A673 (cell line): ENCODE measurements at regions not wholly inside any gene's neighbourhood (a gene's known extent, or its start where the extent isn't known, plus 50 kb on each side); places are given as distances from the start of the nearest gene placed in this dataset.

Experiments used
- CTCF ChIP-seq: fragments of 300-800, 200-600 bp; sonication (generic); conservative IDR thresholded peaks from 2 replicates; pipeline ENCODE4 v1.5.1; 2017; ENCODE audit warnings: low read depth, mild to moderate bottlenecking, antibody characterized with exemption, low read length, moderate library complexity, mixed read lengths
- EZH2 ChIP-seq: fragments of 200-600 bp; sonication (generic); IDR thresholded peaks from 2 replicates; pipeline ENCODE4 v1.6.1; 2017; ENCODE audit warnings: borderline replicate concordance, low read depth, mild to moderate bottlenecking, mixed read lengths, antibody characterized with exemption, low read length; ENCODE audit not compliant: poor library complexity, severe bottlenecking

DNA sequence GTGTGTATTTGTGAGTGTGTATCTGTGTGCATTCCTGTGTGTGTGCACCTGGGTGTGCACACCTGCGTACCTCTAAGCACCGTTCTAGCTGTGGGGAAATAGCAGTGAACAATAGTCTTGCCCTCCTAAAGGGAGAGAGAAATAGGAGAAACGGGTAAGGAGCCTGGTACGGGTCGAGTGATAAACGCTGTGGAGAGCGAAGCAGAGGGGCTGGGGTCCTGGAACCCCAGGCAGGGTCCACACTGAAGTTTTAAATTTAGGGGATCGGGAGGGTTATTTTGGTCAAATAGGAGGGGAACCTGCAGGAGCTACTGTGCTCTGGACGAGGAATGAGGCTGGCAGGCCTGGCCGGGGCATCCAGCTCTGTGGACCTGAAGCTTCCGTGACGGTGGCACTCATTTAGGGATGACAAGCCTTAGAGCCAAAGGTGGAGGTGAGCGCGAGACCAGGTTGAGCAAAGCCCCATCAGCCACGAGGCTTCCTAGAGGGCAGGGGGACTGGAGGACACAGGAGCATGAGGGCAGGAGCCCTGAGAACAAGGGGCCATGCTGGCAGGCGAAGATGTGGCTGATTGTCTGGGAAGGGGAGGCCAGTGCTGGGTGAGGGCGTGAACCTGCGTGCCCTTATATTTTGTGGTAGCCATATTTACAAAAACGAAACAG, 188.0 kb downstream of the RTP5 start:
- TF ChIP-seq CTCF: no peak
- no peak for TF ChIP-seq EZH2
